Mammary epithelial cell (primary cell): ENCODE measurements at regions not wholly inside any gene's neighbourhood (a gene's known extent, or its start where the extent isn't known, plus 50 kb on each side); places are given as distances from the start of the nearest gene placed in this dataset.

Source experiments
- EZH2 ChIP-seq: IDR thresholded peaks from 2 replicates; pipeline ENCODE4 v1.6.1; 2012; ENCODE audit warnings: low read length, inconsistent platforms, borderline replicate concordance
- TF ChIP-seq, protein P1 (sequence below), 2 donors: IDR thresholded peaks in 1 of 2; conservative IDR thresholded peaks in 1 of 2; 2 replicates each; pipeline ENCODE4 v1.5.1; 2011 to 2012; ENCODE audit warnings: inconsistent platforms in 2 of 2, low read length in 2 of 2, mild to moderate bottlenecking in 2 of 2, control low read depth in 1 of 2, low read depth in 1 of 2; ENCODE audit not compliant: insufficient read depth in 1 of 2; ENCODE audit errors: extremely low read depth in 1 of 2

DNA sequence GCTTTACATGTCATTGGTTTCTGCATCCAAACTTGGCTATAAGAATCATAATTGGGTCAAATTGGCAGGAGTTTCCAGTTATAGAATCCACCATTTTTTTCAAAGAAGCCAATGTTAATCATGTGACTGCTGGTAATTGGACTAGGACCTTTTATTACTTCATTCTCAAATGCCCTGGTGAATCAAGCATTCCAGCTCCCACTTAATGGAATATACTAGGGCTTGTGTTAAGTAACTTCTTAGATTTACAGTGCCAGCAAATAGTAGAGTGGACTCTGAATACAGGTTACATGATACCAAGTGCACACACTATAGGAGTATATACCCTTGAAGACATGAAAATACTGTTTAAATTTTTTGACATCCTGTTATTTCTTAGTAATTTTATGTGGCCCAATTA lies 96.7 kb downstream of the NUDT12 start:
- TF ChIP-seq, protein P1, sequence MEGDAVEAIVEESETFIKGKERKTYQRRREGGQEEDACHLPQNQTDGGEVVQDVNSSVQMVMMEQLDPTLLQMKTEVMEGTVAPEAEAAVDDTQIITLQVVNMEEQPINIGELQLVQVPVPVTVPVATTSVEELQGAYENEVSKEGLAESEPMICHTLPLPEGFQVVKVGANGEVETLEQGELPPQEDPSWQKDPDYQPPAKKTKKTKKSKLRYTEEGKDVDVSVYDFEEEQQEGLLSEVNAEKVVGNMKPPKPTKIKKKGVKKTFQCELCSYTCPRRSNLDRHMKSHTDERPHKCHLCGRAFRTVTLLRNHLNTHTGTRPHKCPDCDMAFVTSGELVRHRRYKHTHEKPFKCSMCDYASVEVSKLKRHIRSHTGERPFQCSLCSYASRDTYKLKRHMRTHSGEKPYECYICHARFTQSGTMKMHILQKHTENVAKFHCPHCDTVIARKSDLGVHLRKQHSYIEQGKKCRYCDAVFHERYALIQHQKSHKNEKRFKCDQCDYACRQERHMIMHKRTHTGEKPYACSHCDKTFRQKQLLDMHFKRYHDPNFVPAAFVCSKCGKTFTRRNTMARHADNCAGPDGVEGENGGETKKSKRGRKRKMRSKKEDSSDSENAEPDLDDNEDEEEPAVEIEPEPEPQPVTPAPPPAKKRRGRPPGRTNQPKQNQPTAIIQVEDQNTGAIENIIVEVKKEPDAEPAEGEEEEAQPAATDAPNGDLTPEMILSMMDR (conservative IDR thresholded peaks at IDR 0.05 in 1 of 2, IDR thresholded peaks at IDR 0.05 in 1 of 2; ENCODE audit: extremely low read depth in 1 of 2, insufficient read depth in 1 of 2, low read depth in 1 of 2, low read length in 2 of 2) = no peak
- TF ChIP-seq EZH2 = no peak
